CD4-positive, alpha-beta memory T cell (primary cell): ENCODE measurements at regions not wholly inside any gene's neighbourhood (a gene's known extent, or its start where the extent isn't known, plus 50 kb on each side); places are given as distances from the start of the nearest gene placed in this dataset.
A peak's percentile ranks its signal among the peaks of the same experiment; 100 is the strongest.

Experiments used
- CTCF ChIA-PET: fragments of 350-600 bp; sonication (Branson Sonifier 250); formaldehyde crosslinking; loops from one replicate; lab custom pipeline; 2021; ENCODE audit warnings: inconsistent platforms; ENCODE audit not compliant: partially characterized antibody; lab: Charles Lee
- POLR2A ChIA-PET: fragments of 350-600 bp; sonication (Branson Sonifier 250); formaldehyde crosslinking; loops from one replicate; lab custom pipeline; 2021; ENCODE audit not compliant: partially characterized antibody; lab: Charles Lee
- DNase-seq, 5 donors: peaks; one replicate each; pipeline versions ENCODE4 v3.0.0 to v3.0.0-alpha.2; 2020 to 2022; ENCODE audit warnings: mixed read lengths in 1 of 5
- H3K27ac ChIP-seq: one replicate; pipeline ENCODE4 v1.7.0; 2013; ENCODE audit warnings: low read depth, low read length
- H3K27me3 ChIP-seq: 2 replicates; pipeline ENCODE4 v1.7.0; 2013; ENCODE audit warnings: mild to moderate bottlenecking, low read length, moderate library complexity; ENCODE audit not compliant: insufficient read depth
- H3K36me3 ChIP-seq: 2 replicates; pipeline ENCODE4 v1.7.0; 2013; ENCODE audit warnings: mild to moderate bottlenecking, low read length, moderate library complexity; ENCODE audit not compliant: insufficient read depth
- H3K4me1 ChIP-seq: 2 replicates; pipeline ENCODE4 v1.7.0; 2013; ENCODE audit warnings: mild to moderate bottlenecking, low read length, moderate library complexity; ENCODE audit not compliant: insufficient read depth
- H3K4me3 ChIP-seq, 2 donors: one replicate each; pipeline ENCODE4 v1.7.0; 2013; ENCODE audit warnings: low read length in 2 of 2, mild to moderate bottlenecking in 1 of 2
- H3K9me3 ChIP-seq, 2 donors: one replicate each; pipeline ENCODE4 v1.7.0; 2013; ENCODE audit warnings: low read length in 2 of 2, control low read depth in 1 of 2; ENCODE audit not compliant: control insufficient read depth in 1 of 2
- H3K27ac Mint-ChIP-seq, 7 donors: one replicate each; pipeline ENCODE4 v1.8.0; 2020 to 2021; ENCODE audit warnings: mixed read lengths in 7 of 7, mild to moderate bottlenecking in 6 of 7, inconsistent platforms in 3 of 7, moderate library complexity in 3 of 7
- H3K27me3 Mint-ChIP-seq, 2 donors: one replicate each; pipeline ENCODE4 v1.8.0; 2020 to 2021; ENCODE audit warnings: mixed read lengths in 2 of 2
- H3K36me3 Mint-ChIP-seq, 2 donors: one replicate each; pipeline ENCODE4 v1.8.0; 2020 to 2021; ENCODE audit warnings: mixed read lengths in 2 of 2, inconsistent platforms in 1 of 2, mild to moderate bottlenecking in 1 of 2
- H3K4me1 Mint-ChIP-seq, 4 donors: one replicate each; pipeline ENCODE4 v1.8.0; 2020 to 2021; ENCODE audit warnings: mixed read lengths in 4 of 4, mild to moderate bottlenecking in 1 of 4
- H3K4me3 Mint-ChIP-seq, 8 donors: one replicate each; pipeline ENCODE4 v1.8.0; 2020 to 2021; ENCODE audit warnings: mixed read lengths in 8 of 8, mild to moderate bottlenecking in 7 of 8, moderate library complexity in 6 of 8, inconsistent platforms in 3 of 8
- H3K9me3 Mint-ChIP-seq, 8 donors: one replicate each; pipeline ENCODE4 v1.8.0; 2020 to 2021; ENCODE audit warnings: mixed read lengths in 8 of 8, mild to moderate bottlenecking in 5 of 8, inconsistent platforms in 3 of 8, moderate library complexity in 1 of 8
- intact Hi-C: fragments of 100-400 bp; cut with micrococcal nuclease; formaldehyde crosslinking; loops from one replicate; pipeline ENCODE4 v1.15.1; 2023

DNA sequence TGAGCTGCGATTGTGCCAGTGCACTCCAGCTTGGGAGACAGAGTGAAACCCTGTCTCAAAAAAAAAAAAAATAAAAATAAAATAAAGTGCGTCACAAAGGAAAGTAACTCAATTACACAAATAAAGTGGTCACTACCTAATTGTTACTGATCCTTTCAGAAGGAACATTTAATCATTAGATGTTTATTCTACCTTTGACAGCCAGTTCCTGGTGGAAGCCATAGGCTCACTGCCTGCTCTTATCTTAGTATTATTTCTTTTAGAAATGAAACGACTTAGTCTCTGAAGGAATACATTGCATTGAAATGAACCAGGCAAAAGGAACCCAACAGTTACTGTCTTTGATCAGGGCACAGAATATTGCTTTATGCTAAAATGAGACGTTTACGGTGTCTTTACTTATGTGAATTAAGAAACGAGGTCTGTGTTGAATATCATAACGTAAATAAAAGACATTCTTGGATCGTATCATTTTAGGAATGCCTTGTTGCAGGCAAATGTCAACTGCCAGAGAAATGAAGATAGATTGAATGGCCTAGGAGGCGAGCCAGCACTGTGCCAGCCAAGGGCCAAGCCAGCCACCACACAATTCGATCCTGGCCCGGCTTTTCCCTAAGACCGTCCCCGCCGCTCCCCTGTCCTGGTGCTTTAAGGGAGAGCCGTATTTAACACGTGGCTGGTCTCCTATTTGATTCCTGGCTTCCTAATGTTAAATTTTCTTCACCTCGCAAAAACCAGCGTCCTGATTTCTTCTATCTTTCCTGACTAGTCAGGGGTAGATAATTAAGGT, 136.7 kb upstream of the GMDS start:
- Mint-ChIP-seq H3K27ac (no peak overlapping the region), H3K9me3 (no peaks in the 10 kb centered on the region), H3K27me3 (no peaks in the 10 kb centered on the region), H3K4me1 (no peaks in the 10 kb centered on the region), H3K36me3 (no peaks in the 10 kb centered on the region), H3K4me3 (no peak overlapping the region)
- POLR2A ChIA-PET: no interaction called here
- intact Hi-C loops: no loop called here
- Histone ChIP-seq H3K9me3 (no peaks in the 10 kb centered on the region), H3K4me1 (no peaks in the 10 kb centered on the region), H3K27me3 (no peaks in the 10 kb centered on the region), H3K36me3 (no peaks in the 10 kb centered on the region), H3K4me3 (no peak overlapping the region), H3K27ac (no peak overlapping the region)
- DNase-seq: no peak
- CTCF ChIA-PET: no interaction called here

DNA sequence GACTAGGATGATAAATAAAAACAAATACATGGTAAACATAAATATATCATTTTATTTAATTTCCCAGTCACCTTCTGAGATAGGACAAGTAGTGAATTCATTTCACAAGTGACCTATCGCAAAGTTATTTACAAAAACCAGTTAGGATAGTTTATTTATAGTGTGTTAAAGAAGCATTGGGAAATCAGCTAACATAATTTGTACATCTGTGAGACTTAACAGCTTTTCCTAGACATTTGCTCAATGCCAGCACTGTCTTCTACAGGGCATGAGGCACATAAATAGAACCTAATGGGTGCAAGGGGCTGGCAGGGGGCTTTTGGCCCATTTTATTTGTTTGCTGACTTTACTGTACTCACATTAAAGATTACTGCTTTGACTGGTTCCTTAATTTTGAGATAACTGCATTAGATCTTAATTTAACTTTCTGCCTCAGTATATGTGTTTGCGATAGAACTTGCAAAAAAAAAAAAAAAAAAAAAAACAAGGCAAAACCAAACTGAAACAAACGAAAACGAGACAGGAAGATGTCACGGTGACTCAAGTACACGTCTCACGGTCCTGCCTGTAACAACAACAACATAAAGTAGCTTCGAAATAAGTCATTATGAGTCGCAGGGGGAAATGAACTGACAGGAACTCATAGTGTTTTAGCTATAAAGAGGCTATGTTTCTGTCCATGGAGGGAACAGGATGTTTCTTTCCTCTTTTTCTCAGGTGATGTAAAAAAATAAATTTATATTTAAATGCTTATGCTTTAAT, 133.7 kb upstream of the GMDS start:
- Mint-ChIP-seq H3K4me1 (no peaks in the 10 kb centered on the region), H3K27me3 (no peaks in the 10 kb centered on the region), H3K27ac (no peak overlapping the region), H3K4me3 (no peak overlapping the region), H3K9me3 (no peaks in the 10 kb centered on the region), H3K36me3 (no peaks in the 10 kb centered on the region)
- DNase-seq: no peak
- Histone ChIP-seq H3K4me3 (no peak overlapping the region), H3K4me1 (no peaks in the 10 kb centered on the region), H3K27me3 (no peaks in the 10 kb centered on the region), H3K9me3 (no peaks in the 10 kb centered on the region), H3K36me3 (no peaks in the 10 kb centered on the region), H3K27ac (no peak overlapping the region)
- intact Hi-C loops: no loop called here
- ChIA-PET CTCF (no interaction called here), POLR2A (no interaction called here)

- Mint-ChIP-seq H3K27me3 (no peaks in the 10 kb centered on the region), H3K27ac (no peak overlapping the region), H3K9me3 (peaks cover 0 to 2% (median 0%) of the 10 kb centered on the region in 8 donors), H3K4me1 (no peaks in the 10 kb centered on the region), H3K4me3 (no peak overlapping the region), H3K36me3 (no peaks in the 10 kb centered on the region)
- ChIA-PET CTCF (no interaction called here), POLR2A (no interaction called here)
- H3K9me3 ChIP-seq: no peaks in the 10 kb centered on the region
- no peaks in the 10 kb centered on the region for H3K27me3 ChIP-seq
- intact Hi-C loops: no loop called here
- no peak overlapping the region for H3K27ac ChIP-seq
- H3K36me3 ChIP-seq: no peaks in the 10 kb centered on the region
- H3K4me3 ChIP-seq: no peak overlapping the region
- H3K4me1 ChIP-seq: no peaks in the 10 kb centered on the region
- DNase-seq: no peak
These were observed 132.7 kb upstream of the GMDS start for GRCh38 chr6:2378046-2378657.

GRCh38 chr6:2376429-2377355, 131.3 kb upstream of the GMDS start:
- POLR2A ChIA-PET: no interaction called here
- no peak overlapping the region for H3K27ac ChIP-seq
- peak overlapping the region in 1 of 7 donors; percentile 6 for H3K27ac Mint-ChIP-seq
- DNase-seq: no peak
- no peaks in the 10 kb centered on the region for H3K36me3 ChIP-seq
- no peaks in the 10 kb centered on the region for H3K27me3 ChIP-seq
- no peak overlapping the region for H3K4me3 Mint-ChIP-seq
- H3K9me3 Mint-ChIP-seq: peaks cover 0 to 2% (median 0%) of the 10 kb centered on the region in 8 donors
- H3K4me3 ChIP-seq: no peak overlapping the region
- CTCF ChIA-PET: no interaction called here
- intact Hi-C loops: no loop called here
- H3K4me1 ChIP-seq: no peaks in the 10 kb centered on the region
- no peaks in the 10 kb centered on the region for H3K9me3 ChIP-seq
- no peaks in the 10 kb centered on the region for H3K27me3 Mint-ChIP-seq
- no peaks in the 10 kb centered on the region for H3K4me1 Mint-ChIP-seq
- H3K36me3 Mint-ChIP-seq: no peaks in the 10 kb centered on the region

DNA sequence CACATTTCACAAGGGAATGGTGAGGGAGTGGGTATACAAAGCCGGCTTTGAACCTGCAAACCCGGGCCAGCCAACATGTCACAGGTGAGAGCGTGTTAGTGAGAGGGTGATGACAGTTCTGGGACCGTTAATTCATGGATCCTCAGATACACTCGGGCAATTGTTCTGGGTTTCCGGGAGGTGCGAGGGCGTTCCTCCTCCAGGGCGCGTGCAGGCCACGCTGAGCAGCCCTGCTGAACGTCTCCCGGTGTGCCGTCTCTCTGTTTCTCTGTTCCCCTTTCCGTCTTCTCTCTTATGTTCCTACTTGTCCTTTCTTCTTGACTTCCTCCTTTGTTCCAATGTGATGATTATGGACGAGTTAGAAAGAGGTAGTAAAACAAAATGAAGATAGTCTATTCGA, 130.0 kb upstream of the GMDS start:
- ChIA-PET POLR2A (no interaction called here), CTCF (no interaction called here)
- no peaks in the 10 kb centered on the region for H3K27me3 ChIP-seq
- no peaks in the 10 kb centered on the region for H3K4me1 Mint-ChIP-seq
- H3K4me1 ChIP-seq: no peaks in the 10 kb centered on the region
- no peak overlapping the region for H3K4me3 ChIP-seq
- no peaks in the 10 kb centered on the region for H3K9me3 ChIP-seq
- H3K36me3 ChIP-seq: no peaks in the 10 kb centered on the region
- no peaks in the 10 kb centered on the region for H3K36me3 Mint-ChIP-seq
- no peak overlapping the region for H3K27ac ChIP-seq
- no peak overlapping the region for H3K27ac Mint-ChIP-seq
- H3K9me3 Mint-ChIP-seq: peaks cover 0 to 2% (median 0%) of the 10 kb centered on the region in 8 donors
- intact Hi-C loops: no loop called here
- no peak overlapping the region for H3K4me3 Mint-ChIP-seq
- no peaks in the 10 kb centered on the region for H3K27me3 Mint-ChIP-seq
- DNase-seq: no peak

DNA sequence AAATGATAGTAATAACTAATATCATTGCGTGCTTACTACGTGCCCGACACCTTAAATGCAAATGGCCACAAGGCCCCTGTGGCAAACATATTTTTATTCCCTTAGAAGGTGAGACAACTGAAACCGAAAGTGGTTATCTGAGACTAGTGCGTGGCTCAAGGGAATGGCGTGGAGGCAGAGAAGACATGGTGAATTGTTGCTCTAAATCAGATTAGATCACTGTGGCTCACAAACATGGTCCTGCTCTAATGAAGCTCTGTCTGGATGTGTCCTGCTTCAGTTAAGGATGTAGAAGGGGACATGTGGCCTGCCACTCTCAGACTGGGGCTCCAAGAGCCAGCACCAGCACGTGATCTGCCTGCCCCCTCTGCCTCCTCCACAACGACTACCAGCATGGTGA, 124.2 kb upstream of the GMDS start:
- no peaks in the 10 kb centered on the region for H3K36me3 ChIP-seq
- no peaks in the 10 kb centered on the region for H3K9me3 ChIP-seq
- Mint-ChIP-seq H3K27me3 (no peaks in the 10 kb centered on the region), H3K4me3 (peak overlapping the region in 2 of 8 donors; percentile 36 to 54), H3K36me3 (no peaks in the 10 kb centered on the region), H3K9me3 (peaks cover 0 to 2% (median 0%) of the 10 kb centered on the region in 8 donors), H3K27ac (no peak overlapping the region), H3K4me1 (peaks cover 0 to 3% (median 0%) of the 10 kb centered on the region in 4 donors)
- DNase-seq: no peak
- ChIA-PET CTCF (no interaction called here), POLR2A (no interaction called here)
- no peak overlapping the region for H3K27ac ChIP-seq
- intact Hi-C loops: no loop called here
- no peak overlapping the region for H3K4me3 ChIP-seq
- no peaks in the 10 kb centered on the region for H3K27me3 ChIP-seq
- H3K4me1 ChIP-seq: no peaks in the 10 kb centered on the region

DNA sequence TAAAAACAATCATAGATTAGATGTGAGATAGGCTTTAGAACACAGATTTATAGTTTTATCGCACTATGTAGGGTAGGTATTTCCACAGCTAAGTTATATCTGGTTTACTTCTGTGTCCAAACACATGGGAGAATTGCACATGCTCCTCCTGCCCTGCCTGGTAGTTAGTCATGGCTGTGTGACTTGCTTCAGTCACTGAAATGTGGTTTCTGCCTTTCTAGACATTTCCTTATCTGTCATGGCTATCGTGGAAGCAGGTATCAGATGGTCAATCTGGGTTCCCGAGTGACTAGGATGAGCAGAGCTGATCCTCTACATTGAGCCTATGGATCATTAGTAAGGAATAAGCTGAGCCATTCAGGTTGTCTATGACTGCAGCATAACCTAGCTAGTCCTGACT, 117.8 kb upstream of the GMDS start:
- peaks cover 9 to 24% of the 10 kb centered on the region in 2 donors for H3K36me3 Mint-ChIP-seq
- no peaks in the 10 kb centered on the region for H3K9me3 Mint-ChIP-seq
- no peak overlapping the region for H3K4me3 Mint-ChIP-seq
- no peak overlapping the region for H3K27ac ChIP-seq
- no peak overlapping the region for H3K27ac Mint-ChIP-seq
- H3K27me3 ChIP-seq: no peaks in the 10 kb centered on the region
- no peaks in the 10 kb centered on the region for H3K27me3 Mint-ChIP-seq
- H3K36me3 ChIP-seq: no peaks in the 10 kb centered on the region
- H3K4me1 Mint-ChIP-seq: no peaks in the 10 kb centered on the region
- POLR2A ChIA-PET: no interaction called here
- CTCF ChIA-PET: no interaction called here
- intact Hi-C loops: no loop called here
- H3K4me1 ChIP-seq: no peaks in the 10 kb centered on the region
- H3K4me3 ChIP-seq: no peak overlapping the region
- DNase-seq: no peak
- H3K9me3 ChIP-seq: no peaks in the 10 kb centered on the region
